Peyer's patch (tissue), 4 donors: ENCODE measurements at regions not wholly inside any gene's neighbourhood (a gene's known extent, or its start where the extent isn't known, plus 50 kb on each side); places are given as distances from the start of the nearest gene placed in this dataset.

Source experiments
- DNase-seq, 3 donors: peaks; one replicate each; pipeline ENCODE4 v3.0.0-alpha.2; 2017 to 2019
- H3K27ac ChIP-seq, 4 donors: fragments of 200-600 bp; sonication (generic); one replicate each; pipeline ENCODE4 v1.5.1; 2016 to 2019
- H3K27me3 ChIP-seq, 2 donors: fragments of 200-600 bp; sonication (generic); one replicate each; pipeline ENCODE4 v1.5.1; 2019
- H3K36me3 ChIP-seq, 3 donors: fragments of 200-600 bp; sonication (generic); one replicate each; pipeline ENCODE4 v1.5.1; 2016 to 2019
- H3K4me1 ChIP-seq, 4 donors: fragments of 200-600 bp; sonication (generic); one replicate each; pipeline ENCODE4 v1.5.1; 2016 to 2019
- H3K4me3 ChIP-seq, 4 donors: fragments of 200-600 bp; sonication (generic); 1 replicate in 3 of 4; 2 replicates in 1 of 4; pipeline ENCODE4 v1.5.1; 2016 to 2019; ENCODE audit warnings: mild to moderate bottlenecking in 1 of 4
- H3K9me3 ChIP-seq, 4 donors: fragments of 200-600 bp; sonication (generic); one replicate each; pipeline ENCODE4 v1.5.1; 2016 to 2019; ENCODE audit warnings: mild to moderate bottlenecking in 1 of 4
- CTCF ChIP-seq, 6 experiments: fragments of 450-650 bp in 4 of 6; fragments of 200-600 bp in 2 of 6; sonication (generic) in 1 of 6; IDR thresholded peaks; one replicate each; pipeline ENCODE4 v1.5.1; 2017 to 2019; ENCODE audit warnings: antibody characterized with exemption in 6 of 6, mild to moderate bottlenecking in 3 of 6, moderate library complexity in 1 of 6
- POLR2A ChIP-seq, 2 donors: fragments of 450-650 bp; IDR thresholded peaks; one replicate each; pipeline ENCODE4 v1.5.1; 2017; ENCODE audit warnings: antibody characterized with exemption in 2 of 2, mild to moderate bottlenecking in 2 of 2, moderate library complexity in 2 of 2

- Histone ChIP-seq H3K4me1 (no peaks in the 10 kb centered on the region), H3K27ac (no peak overlapping the region), H3K27me3 (no peaks in the 10 kb centered on the region), H3K9me3 (no peaks in the 10 kb centered on the region), H3K36me3 (no peaks in the 10 kb centered on the region), H3K4me3 (no peak overlapping the region)
- DNase-seq: no peak
- TF ChIP-seq POLR2A (IDR thresholded peaks at IDR 0.05): no peak
Measured at GRCh38 chr1:226476648-226477319, 68.9 kb upstream of the PARP1 start.

GRCh38 chr1:226479474-226479873 is 69.1 kb upstream of the STUM start:
- no peaks in the 10 kb centered on the region for H3K36me3 ChIP-seq
- TF ChIP-seq CTCF (IDR thresholded peaks at IDR 0.05): no peak
- TF ChIP-seq POLR2A (IDR thresholded peaks at IDR 0.05): no peak
- no peak for DNase-seq
- H3K27ac ChIP-seq: no peak overlapping the region
- no peaks in the 10 kb centered on the region for H3K27me3 ChIP-seq
- H3K4me1 ChIP-seq: no peaks in the 10 kb centered on the region
- no peaks in the 10 kb centered on the region for H3K9me3 ChIP-seq
- no peak overlapping the region for H3K4me3 ChIP-seq

GRCh38 chr1:226480461-226480860 is 68.1 kb upstream of the STUM start:
- Histone ChIP-seq H3K27ac (no peak overlapping the region), H3K9me3 (no peaks in the 10 kb centered on the region), H3K27me3 (no peaks in the 10 kb centered on the region), H3K36me3 (no peaks in the 10 kb centered on the region), H3K4me3 (no peak overlapping the region), H3K4me1 (no peaks in the 10 kb centered on the region)
- no peak for TF ChIP-seq CTCF (IDR thresholded peaks at IDR 0.05)
- no peak for TF ChIP-seq POLR2A (IDR thresholded peaks at IDR 0.05)
- DNase-seq: peak in 2 of 3 donors; percentile 71 to 79

GRCh38 chr1:226481133-226481532 is 67.4 kb upstream of the STUM start:
- H3K27ac ChIP-seq: no peak overlapping the region
- TF ChIP-seq POLR2A (IDR thresholded peaks at IDR 0.05) (no peak), CTCF (IDR thresholded peaks at IDR 0.05) (no peak)
- no peaks in the 10 kb centered on the region for H3K4me1 ChIP-seq
- no peaks in the 10 kb centered on the region for H3K36me3 ChIP-seq
- H3K27me3 ChIP-seq: no peaks in the 10 kb centered on the region
- no peak overlapping the region for H3K4me3 ChIP-seq
- H3K9me3 ChIP-seq: no peaks in the 10 kb centered on the region
- no peak for DNase-seq

GRCh38 chr1:226482196-226482595 is 66.4 kb upstream of the STUM start:
- H3K27me3 ChIP-seq: no peaks in the 10 kb centered on the region
- no peak for DNase-seq

More at GRCh38 chr1:226482196-226482595, 66.4 kb upstream of the STUM start:
- TF ChIP-seq CTCF (IDR thresholded peaks at IDR 0.05) (no peak), POLR2A (IDR thresholded peaks at IDR 0.05) (no peak)
- H3K9me3 ChIP-seq: no peaks in the 10 kb centered on the region
- H3K36me3 ChIP-seq: no peaks in the 10 kb centered on the region
- H3K4me3 ChIP-seq: no peak overlapping the region
- H3K4me1 ChIP-seq: no peaks in the 10 kb centered on the region
- H3K27ac ChIP-seq: no peak overlapping the region
